ENCODE measurements at regions not wholly inside any gene's neighbourhood (a gene's known extent, or its start where the extent isn't known, plus 50 kb on each side); places are given as distances from the start of the nearest gene placed in this dataset.

DNA sequence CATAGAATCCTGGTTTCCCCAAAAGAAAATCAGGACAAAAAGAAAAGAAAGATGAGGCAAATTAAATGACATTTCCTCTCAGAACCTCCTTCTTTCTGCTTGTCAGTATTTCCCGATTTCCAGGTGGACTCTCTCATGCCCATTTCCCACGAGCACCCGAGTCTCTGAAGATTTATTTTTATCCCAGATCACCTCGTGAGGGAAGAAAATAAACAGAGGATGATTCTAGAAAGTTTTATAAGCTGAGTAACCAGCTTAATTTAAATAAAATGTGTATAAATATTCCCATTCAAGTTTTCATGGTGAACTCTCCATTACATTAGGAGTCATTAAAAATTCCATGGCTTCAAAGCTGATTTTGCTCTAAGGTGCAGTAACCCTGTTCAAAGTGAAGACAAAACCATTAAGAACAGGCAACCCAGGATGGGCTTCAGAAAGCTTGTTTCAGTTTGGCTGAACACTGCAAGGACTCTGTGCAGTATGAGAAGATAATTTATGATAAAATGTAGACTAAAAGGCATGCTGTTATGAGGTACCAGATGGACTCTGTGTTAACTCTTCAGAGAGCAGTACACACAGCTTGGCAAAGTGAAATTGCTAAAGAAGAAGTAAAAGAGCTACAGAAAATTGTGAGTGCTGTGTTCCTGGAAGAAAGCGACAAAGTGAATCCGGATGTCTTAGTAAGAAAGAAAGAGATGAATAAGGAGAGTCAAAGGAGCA is 521.3 kb upstream of the LRRN3 start:
- Histone ChIP-seq H3K36me3 (ENCODE audit: control insufficient read depth, insufficient read depth, low read length) (no peaks in the 10 kb centered on the region), H3K4me3 (ENCODE audit: low read depth, low read length) (no peak overlapping the region), H3K27me3 (ENCODE audit: control insufficient read depth, insufficient read depth, low read length) (no peaks in the 10 kb centered on the region)
- no peak for TF ChIP-seq CTCF (IDR thresholded peaks at IDR 0.05; ENCODE audit: insufficient read depth, low read length, poor library complexity, severe bottlenecking)
- no peak for DNase-seq (ENCODE audit: low read depth)

DNA sequence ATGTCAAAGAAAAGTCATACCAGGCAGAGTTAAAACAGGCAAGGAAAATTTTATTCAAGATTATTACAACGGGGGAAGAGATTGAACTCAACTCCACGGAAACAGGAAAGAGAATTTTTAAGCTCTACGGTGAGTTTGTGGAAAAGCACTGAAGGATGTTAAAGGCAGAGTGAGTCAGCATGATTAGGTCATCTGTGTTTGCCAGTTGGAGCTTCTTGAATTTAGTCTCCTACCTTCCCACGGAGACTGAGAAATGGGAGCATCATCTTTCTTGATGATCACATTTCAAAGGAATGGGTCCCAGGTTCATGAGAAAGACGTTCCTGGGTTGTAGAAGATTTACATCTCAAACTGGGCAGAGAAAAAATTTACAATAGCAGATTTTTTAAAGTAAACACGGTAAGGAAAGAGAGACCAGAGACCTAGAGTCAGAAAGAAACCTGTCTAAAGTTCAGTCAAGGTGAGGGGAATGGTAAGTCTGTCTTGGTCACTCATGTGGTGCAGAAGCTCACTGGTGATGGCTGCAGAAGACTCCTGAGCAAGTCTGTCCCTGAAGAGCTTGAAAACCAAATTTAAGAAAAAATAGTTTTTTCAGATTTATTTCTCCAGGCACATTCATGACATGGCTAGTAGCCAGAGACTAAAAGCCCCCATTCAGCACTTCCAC is 516.9 kb upstream of the LRRN3 start:
- no peak overlapping the region for H3K4me3 ChIP-seq (ENCODE audit: low read depth, low read length)
- H3K36me3 ChIP-seq (ENCODE audit: control insufficient read depth, insufficient read depth, low read length), result no peaks in the 10 kb centered on the region
- no peaks in the 10 kb centered on the region for H3K27me3 ChIP-seq (ENCODE audit: control insufficient read depth, insufficient read depth, low read length)
- DNase-seq (ENCODE audit: low read depth), result peak; percentile 79
- TF ChIP-seq CTCF (IDR thresholded peaks at IDR 0.05; ENCODE audit: insufficient read depth, low read length, poor library complexity, severe bottlenecking), result no peak

GRCh38 chr7:110587294-110587693 is 503.6 kb upstream of the LRRN3 start:
- DNase-seq (ENCODE audit: low read depth), result no peak
- no peaks in the 10 kb centered on the region for H3K27me3 ChIP-seq (ENCODE audit: control insufficient read depth, insufficient read depth, low read length)
- H3K36me3 ChIP-seq (ENCODE audit: control insufficient read depth, insufficient read depth, low read length), result no peaks in the 10 kb centered on the region
- no peak overlapping the region for H3K4me3 ChIP-seq (ENCODE audit: low read depth, low read length)
- no peak for TF ChIP-seq CTCF (IDR thresholded peaks at IDR 0.05; ENCODE audit: insufficient read depth, low read length, poor library complexity, severe bottlenecking)

DNA sequence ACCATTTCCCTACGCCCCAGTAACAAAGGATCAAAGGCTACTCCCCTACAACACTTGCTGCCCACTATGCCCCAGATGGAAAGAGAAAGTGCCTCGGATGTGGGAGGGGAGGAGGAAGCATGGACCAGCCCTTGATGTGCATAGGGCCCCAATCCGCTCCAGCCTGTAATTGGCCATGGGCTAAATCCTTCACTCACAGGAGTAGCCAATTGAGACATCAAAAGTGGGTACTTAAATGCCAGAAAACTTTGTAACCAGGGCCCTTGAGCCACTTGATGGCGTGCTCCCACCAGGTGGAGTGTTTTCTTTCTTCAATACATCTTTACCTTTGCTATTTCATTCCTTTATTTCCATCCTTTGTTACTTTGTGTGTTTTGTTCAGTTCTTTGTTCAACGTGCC is 500.5 kb upstream of the LRRN3 start:
- TF ChIP-seq CTCF (IDR thresholded peaks at IDR 0.05; ENCODE audit: insufficient read depth, low read length, poor library complexity, severe bottlenecking), result no peak
- Histone ChIP-seq H3K36me3 (ENCODE audit: control insufficient read depth, insufficient read depth, low read length) (no peaks in the 10 kb centered on the region), H3K4me3 (ENCODE audit: low read depth, low read length) (no peak overlapping the region), H3K27me3 (ENCODE audit: control insufficient read depth, insufficient read depth, low read length) (no peaks in the 10 kb centered on the region)
- no peak for DNase-seq (ENCODE audit: low read depth)

DNA sequence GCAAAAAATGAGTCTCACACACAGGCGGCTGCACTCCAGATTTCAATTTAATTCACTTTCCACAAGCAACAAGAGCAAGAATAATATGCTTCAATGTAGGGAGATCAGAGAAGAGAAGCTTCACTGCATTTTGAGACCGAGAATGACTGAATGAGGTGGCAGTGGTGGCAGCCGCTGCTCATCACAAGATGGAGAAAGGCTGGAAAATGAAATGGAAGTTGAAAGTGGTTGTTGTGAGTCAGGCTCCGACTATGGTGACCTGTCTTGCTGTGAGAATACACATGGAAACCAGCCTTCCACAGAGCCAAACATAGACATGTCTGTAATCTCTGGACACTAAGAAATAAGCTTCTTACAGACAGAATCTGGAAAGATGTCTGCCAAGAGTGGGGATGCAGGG is 499.6 kb upstream of the LRRN3 start:
- no peak overlapping the region for H3K4me3 ChIP-seq (ENCODE audit: low read depth, low read length)
- no peak for DNase-seq (ENCODE audit: low read depth)
- H3K36me3 ChIP-seq (ENCODE audit: control insufficient read depth, insufficient read depth, low read length), result no peaks in the 10 kb centered on the region
- TF ChIP-seq CTCF (IDR thresholded peaks at IDR 0.05; ENCODE audit: insufficient read depth, low read length, poor library complexity, severe bottlenecking), result no peak
- no peaks in the 10 kb centered on the region for H3K27me3 ChIP-seq (ENCODE audit: control insufficient read depth, insufficient read depth, low read length)
